KOPT-K1 (cell line): ENCODE measurements at regions not wholly inside any gene's neighbourhood (a gene's known extent, or its start where the extent isn't known, plus 50 kb on each side); places are given as distances from the start of the nearest gene placed in this dataset.

Experiments used
- H3K27ac ChIP-seq: fragments of 200-600 bp; sonication (generic); 2 replicates; pipeline ENCODE4 v1.5.1; 2016; ENCODE audit warnings: antibody characterized with exemption, mild to moderate bottlenecking, low read depth, low read length; ENCODE audit not compliant: poor library complexity, severe bottlenecking
- H3K36me3 ChIP-seq: fragments of 200-600 bp; sonication (generic); 2 replicates; pipeline ENCODE4 v1.5.1; 2017; ENCODE audit warnings: antibody characterized with exemption, mild to moderate bottlenecking, low read length, moderate library complexity; ENCODE audit not compliant: insufficient read depth
- H3K9me3 ChIP-seq: fragments of 200-600 bp; sonication (generic); 2 replicates; pipeline ENCODE4 v1.5.1; 2017; ENCODE audit warnings: antibody characterized with exemption, low read length, mild to moderate bottlenecking; ENCODE audit not compliant: insufficient read depth, poor library complexity, severe bottlenecking

- Histone ChIP-seq H3K9me3 (peaks cover 3% of the 10 kb centered on the region), H3K36me3 (no peaks in the 10 kb centered on the region), H3K27ac (no peak overlapping the region)
Observed at GRCh38 chr6:149185799-149186357, 131.6 kb upstream of the TAB2 start.

GRCh38 chr6:149186873-149187272 lies 130.6 kb upstream of the TAB2 start:
- Histone ChIP-seq H3K9me3 (peaks cover 3% of the 10 kb centered on the region), H3K36me3 (no peaks in the 10 kb centered on the region), H3K27ac (no peak overlapping the region)

GRCh38 chr6:149190224-149190831 lies 127.2 kb upstream of the TAB2 start:
- Histone ChIP-seq H3K9me3 (peaks cover 3% of the 10 kb centered on the region), H3K36me3 (no peaks in the 10 kb centered on the region), H3K27ac (no peak overlapping the region)

- Histone ChIP-seq H3K36me3 (no peaks in the 10 kb centered on the region), H3K27ac (no peak overlapping the region), H3K9me3 (peaks cover 10% of the 10 kb centered on the region)
Observed at GRCh38 chr6:149194820-149195558, 122.5 kb upstream of the TAB2 start.

GRCh38 chr6:149196091-149196490 lies 121.4 kb upstream of the TAB2 start:
- Histone ChIP-seq H3K36me3 (no peaks in the 10 kb centered on the region), H3K9me3 (peaks cover 13% of the 10 kb centered on the region), H3K27ac (no peak overlapping the region)

- Histone ChIP-seq H3K9me3 (peaks cover 13% of the 10 kb centered on the region), H3K27ac (no peak overlapping the region), H3K36me3 (no peaks in the 10 kb centered on the region)
Observed at GRCh38 chr6:149197482-149197881, 120.0 kb upstream of the TAB2 start.

- H3K27ac ChIP-seq: no peak overlapping the region
- H3K36me3 ChIP-seq: no peaks in the 10 kb centered on the region
- H3K9me3 ChIP-seq: peaks cover 13% of the 10 kb centered on the region
Observed at GRCh38 chr6:149198265-149198664, 119.2 kb upstream of the TAB2 start.

- Histone ChIP-seq H3K27ac (no peak overlapping the region), H3K36me3 (no peaks in the 10 kb centered on the region), H3K9me3 (peaks cover 13% of the 10 kb centered on the region)
Observed at GRCh38 chr6:149200282-149200945, 117.1 kb upstream of the TAB2 start.

- Histone ChIP-seq H3K9me3 (peaks cover 13% of the 10 kb centered on the region), H3K27ac (no peak overlapping the region), H3K36me3 (no peaks in the 10 kb centered on the region)
Observed at GRCh38 chr6:149201068-149201655, 116.3 kb upstream of the TAB2 start.

- Histone ChIP-seq H3K36me3 (no peaks in the 10 kb centered on the region), H3K9me3 (peaks cover 10% of the 10 kb centered on the region), H3K27ac (no peak overlapping the region)
Observed at GRCh38 chr6:149202100-149202499, 115.4 kb upstream of the TAB2 start.

GRCh38 chr6:149202952-149203351 lies 114.6 kb upstream of the TAB2 start:
- no peaks in the 10 kb centered on the region for H3K36me3 ChIP-seq
- peaks cover 10% of the 10 kb centered on the region for H3K9me3 ChIP-seq
- no peak overlapping the region for H3K27ac ChIP-seq

- Histone ChIP-seq H3K27ac (no peak overlapping the region), H3K9me3 (peaks cover 10% of the 10 kb centered on the region), H3K36me3 (no peaks in the 10 kb centered on the region)
Observed at GRCh38 chr6:149203509-149203908, 114.0 kb upstream of the TAB2 start.

GRCh38 chr6:149208134-149208601 lies 109.3 kb upstream of the TAB2 start:
- no peak overlapping the region for H3K27ac ChIP-seq
- H3K9me3 ChIP-seq: no peaks in the 10 kb centered on the region
- no peaks in the 10 kb centered on the region for H3K36me3 ChIP-seq

- no peaks in the 10 kb centered on the region for H3K36me3 ChIP-seq
- H3K27ac ChIP-seq: no peak overlapping the region
- no peaks in the 10 kb centered on the region for H3K9me3 ChIP-seq
Observed at GRCh38 chr6:149209871-149210775, 107.4 kb upstream of the TAB2 start.
